ENCODE measurements at regions not wholly inside any gene's neighbourhood (a gene's known extent, or its start where the extent isn't known, plus 50 kb on each side); places are given as distances from the start of the nearest gene placed in this dataset.

DNA sequence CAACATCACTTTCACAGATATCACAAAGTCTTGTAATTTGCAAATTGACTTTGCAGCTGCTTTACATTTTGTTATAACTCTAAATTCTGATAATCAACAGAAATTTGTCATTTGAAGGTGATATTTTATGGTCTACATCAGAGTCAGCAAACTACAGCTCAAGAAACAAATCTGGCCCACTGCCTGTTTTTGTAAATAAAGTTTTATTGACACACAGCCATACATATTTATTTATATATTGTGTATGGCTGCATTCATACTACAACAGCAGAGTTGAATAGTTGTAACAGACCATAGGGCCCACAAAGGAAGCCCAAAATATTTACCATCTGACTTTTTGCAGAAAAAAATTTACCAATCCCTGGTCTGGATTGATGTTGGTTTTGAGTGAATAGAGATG, 87.0 kb upstream of the GRIA1 start:
- H3K27me3 Mint-ChIP-seq (ENCODE audit: unreplicated experiment) = no peaks in the 10 kb centered on the region
- no peaks in the 10 kb centered on the region for H3K36me3 Mint-ChIP-seq (ENCODE audit: unreplicated experiment)
- no peak overlapping the region for H3K4me3 Mint-ChIP-seq (ENCODE audit: unreplicated experiment)
- H3K9me3 Mint-ChIP-seq (ENCODE audit: unreplicated experiment) = no peaks in the 10 kb centered on the region
- TF ChIP-seq, protein P1, sequence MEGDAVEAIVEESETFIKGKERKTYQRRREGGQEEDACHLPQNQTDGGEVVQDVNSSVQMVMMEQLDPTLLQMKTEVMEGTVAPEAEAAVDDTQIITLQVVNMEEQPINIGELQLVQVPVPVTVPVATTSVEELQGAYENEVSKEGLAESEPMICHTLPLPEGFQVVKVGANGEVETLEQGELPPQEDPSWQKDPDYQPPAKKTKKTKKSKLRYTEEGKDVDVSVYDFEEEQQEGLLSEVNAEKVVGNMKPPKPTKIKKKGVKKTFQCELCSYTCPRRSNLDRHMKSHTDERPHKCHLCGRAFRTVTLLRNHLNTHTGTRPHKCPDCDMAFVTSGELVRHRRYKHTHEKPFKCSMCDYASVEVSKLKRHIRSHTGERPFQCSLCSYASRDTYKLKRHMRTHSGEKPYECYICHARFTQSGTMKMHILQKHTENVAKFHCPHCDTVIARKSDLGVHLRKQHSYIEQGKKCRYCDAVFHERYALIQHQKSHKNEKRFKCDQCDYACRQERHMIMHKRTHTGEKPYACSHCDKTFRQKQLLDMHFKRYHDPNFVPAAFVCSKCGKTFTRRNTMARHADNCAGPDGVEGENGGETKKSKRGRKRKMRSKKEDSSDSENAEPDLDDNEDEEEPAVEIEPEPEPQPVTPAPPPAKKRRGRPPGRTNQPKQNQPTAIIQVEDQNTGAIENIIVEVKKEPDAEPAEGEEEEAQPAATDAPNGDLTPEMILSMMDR (IDR thresholded peaks at IDR 0.05) = no peak
- no peak overlapping the region for H3K27ac Mint-ChIP-seq (ENCODE audit: unreplicated experiment)
- peaks cover 15% of the 10 kb centered on the region for H3K4me1 Mint-ChIP-seq (ENCODE audit: unreplicated experiment)
- DNase-seq (ENCODE audit: extremely low spot score, unreplicated experiment) = no peak

DNA sequence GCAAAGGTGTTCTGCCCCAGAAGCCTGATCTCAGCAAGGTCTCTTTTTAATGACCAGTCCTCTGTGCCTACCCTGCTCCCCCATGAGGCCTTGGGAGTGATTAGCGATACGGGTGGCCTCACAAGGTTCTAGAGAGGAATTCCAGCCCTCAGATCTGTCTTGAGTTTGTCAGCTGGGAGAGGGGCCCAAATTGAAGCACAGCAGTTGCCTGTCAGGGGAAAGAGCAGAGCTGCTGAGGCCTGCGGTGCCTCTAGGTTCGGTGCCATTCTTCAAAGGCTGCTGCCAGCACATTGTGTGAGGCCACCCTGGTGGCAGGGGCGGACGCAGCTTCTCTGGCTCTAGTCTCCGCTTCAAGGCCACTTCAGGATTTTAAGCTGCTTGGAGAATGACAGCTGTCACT, 85.7 kb upstream of the GRIA1 start:
- TF ChIP-seq, protein P1 (IDR thresholded peaks at IDR 0.05) = no peak

DNA sequence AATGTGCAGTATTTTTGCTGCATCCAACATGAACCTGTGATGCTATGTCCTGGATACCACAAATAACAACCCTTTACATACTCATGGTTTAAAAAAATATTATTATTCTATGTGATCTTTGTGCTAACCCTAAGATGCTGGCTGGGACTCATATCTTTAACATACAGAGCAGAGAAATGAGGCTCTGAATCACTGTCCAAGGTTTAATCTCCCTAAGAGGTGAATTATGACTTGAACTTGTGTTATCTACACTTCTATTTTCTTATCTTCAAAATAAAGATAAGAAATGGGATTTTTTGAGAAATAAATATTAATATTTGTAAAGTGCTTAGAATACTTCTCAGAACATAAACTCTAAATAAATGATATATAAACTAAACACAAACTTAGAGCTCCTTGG, 68.8 kb upstream of the GRIA1 start:
- DNase-seq (ENCODE audit: extremely low spot score, unreplicated experiment) = no peak
- Mint-ChIP-seq H3K27ac (ENCODE audit: unreplicated experiment) (no peak overlapping the region), H3K27me3 (ENCODE audit: unreplicated experiment) (peaks cover 47% of the 10 kb centered on the region), H3K4me1 (ENCODE audit: unreplicated experiment) (no peaks in the 10 kb centered on the region), H3K9me3 (ENCODE audit: unreplicated experiment) (peaks cover 5% of the 10 kb centered on the region), H3K36me3 (ENCODE audit: unreplicated experiment) (peaks cover 3% of the 10 kb centered on the region), H3K4me3 (ENCODE audit: unreplicated experiment) (no peak overlapping the region)
- TF ChIP-seq, protein P1 (IDR thresholded peaks at IDR 0.05) = no peak

More for the DNA sequence above, 85.7 kb upstream of the GRIA1 start:
- Mint-ChIP-seq H3K4me3 (ENCODE audit: unreplicated experiment) (no peak overlapping the region), H3K36me3 (ENCODE audit: unreplicated experiment) (no peaks in the 10 kb centered on the region), H3K9me3 (ENCODE audit: unreplicated experiment) (no peaks in the 10 kb centered on the region), H3K4me1 (ENCODE audit: unreplicated experiment) (peaks cover 12% of the 10 kb centered on the region), H3K27me3 (ENCODE audit: unreplicated experiment) (peaks cover 1% of the 10 kb centered on the region), H3K27ac (ENCODE audit: unreplicated experiment) (no peak overlapping the region)
- DNase-seq (ENCODE audit: extremely low spot score, unreplicated experiment) = no peak

DNA sequence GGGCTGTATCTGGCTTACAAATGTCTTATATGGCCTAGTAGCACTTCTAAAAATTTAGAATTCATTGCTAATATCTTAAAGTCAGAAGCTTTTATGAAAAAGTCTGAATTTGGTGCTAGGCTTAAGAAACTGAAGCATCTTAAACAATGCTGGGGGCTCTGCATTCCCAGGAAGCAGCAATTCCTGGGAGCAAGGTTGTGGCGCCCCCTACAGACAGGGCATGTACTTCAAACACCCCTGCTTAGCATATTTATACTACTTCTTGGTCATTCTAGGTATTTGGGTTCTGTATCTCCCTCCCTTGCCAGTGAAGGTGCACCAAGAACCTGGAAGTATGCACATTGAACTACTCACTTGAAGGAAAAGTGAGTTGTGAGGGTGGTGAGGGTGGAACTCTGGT, 64.6 kb upstream of the GRIA1 start:
- H3K4me1 Mint-ChIP-seq (ENCODE audit: unreplicated experiment) = no peaks in the 10 kb centered on the region
- H3K36me3 Mint-ChIP-seq (ENCODE audit: unreplicated experiment) = peaks cover 3% of the 10 kb centered on the region
- no peak overlapping the region for H3K27ac Mint-ChIP-seq (ENCODE audit: unreplicated experiment)
- H3K4me3 Mint-ChIP-seq (ENCODE audit: unreplicated experiment) = no peak overlapping the region
- H3K27me3 Mint-ChIP-seq (ENCODE audit: unreplicated experiment) = peaks cover 52% of the 10 kb centered on the region
- TF ChIP-seq, protein P1 (IDR thresholded peaks at IDR 0.05) = peak; percentile 14
- H3K9me3 Mint-ChIP-seq (ENCODE audit: unreplicated experiment) = peaks cover 5% of the 10 kb centered on the region
- no peak for DNase-seq (ENCODE audit: extremely low spot score, unreplicated experiment)

DNA sequence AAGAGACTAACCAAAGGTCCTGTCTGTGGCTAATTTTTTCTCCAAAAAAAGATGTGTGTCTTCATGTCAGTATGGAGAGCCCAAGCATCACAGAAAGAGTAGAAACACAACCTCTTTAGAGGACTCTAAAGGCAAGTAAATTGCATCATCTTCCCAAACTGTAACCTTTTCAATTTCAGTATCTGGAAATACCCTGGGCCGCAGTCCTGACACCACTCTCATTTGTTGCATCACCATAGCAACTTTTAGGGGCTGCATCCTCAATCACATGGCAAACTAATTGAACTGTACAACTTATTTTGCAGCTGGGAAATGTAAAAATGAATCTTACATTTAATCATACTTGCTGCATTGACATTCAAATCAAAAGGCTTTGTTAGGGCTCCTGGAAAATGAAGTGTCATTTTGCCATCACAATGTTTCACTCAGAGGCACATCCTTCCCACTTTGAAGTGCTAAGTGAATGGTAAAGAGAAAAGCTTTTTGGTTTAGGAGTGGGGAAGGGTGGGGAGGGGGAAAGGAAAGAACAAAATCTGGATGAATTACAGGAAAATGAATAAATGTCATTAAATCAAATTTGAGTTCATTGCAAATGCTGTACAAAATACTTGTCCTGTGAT, 60.6 kb upstream of the GRIA1 start:
- Mint-ChIP-seq H3K27me3 (ENCODE audit: unreplicated experiment) (peaks cover 27% of the 10 kb centered on the region), H3K4me3 (ENCODE audit: unreplicated experiment) (no peak overlapping the region), H3K36me3 (ENCODE audit: unreplicated experiment) (no peaks in the 10 kb centered on the region), H3K4me1 (ENCODE audit: unreplicated experiment) (no peaks in the 10 kb centered on the region), H3K9me3 (ENCODE audit: unreplicated experiment) (peaks cover under 1% of the 10 kb centered on the region), H3K27ac (ENCODE audit: unreplicated experiment) (no peak overlapping the region)
- TF ChIP-seq, protein P1 (IDR thresholded peaks at IDR 0.05) = no peak
- DNase-seq (ENCODE audit: extremely low spot score, unreplicated experiment) = no peak

All from osteocyte (in vitro differentiated cells).